A549 (cell line): ENCODE measurements at regions not wholly inside any gene's neighbourhood (a gene's known extent, or its start where the extent isn't known, plus 50 kb on each side); places are given as distances from the start of the nearest gene placed in this dataset.

ENCODE experiments used
- ATAC-seq, 2 experiments: fragments of 200-7000 bp in 1 of 2; fragments of >200 bp in 1 of 2; cut with Nextera tagmentation in 1 of 2; cut with Tn5 transposase in 1 of 2; 3 replicates each; pipeline versions ENCODE4 v1.8.0 to v1.9.1; 2018 to 2020; ENCODE audit warnings: mild to moderate bottlenecking in 1 of 2, moderate library complexity in 1 of 2
- CTCF ChIA-PET: fragments of 300-600 bp; sonication (Branson Sonifier 250); formaldehyde crosslinking; extraction: SDS; loops from one replicate; lab custom pipeline; 2021; ENCODE audit warnings: antibody characterized with exemption, inconsistent platforms; lab: Yijun Ruan, JAX
- POLR2A ChIA-PET: fragments of 350-600 bp; formaldehyde crosslinking; extraction: SDS; loops from one replicate; lab custom pipeline; 2021; ENCODE audit warnings: antibody characterized with exemption, inconsistent platforms; lab: Yijun Ruan, JAX
- DNase-seq, 2 experiments: peaks; one replicate each; pipeline versions ENCODE4 v3.0.0 to v3.0.0-alpha.2; 2011 to 2016; ENCODE audit warnings: low read depth in 1 of 2, low spot score in 1 of 2
- FAIRE-seq: peaks from 2 replicates; lab custom pipeline; 2011; peaks lifted over from hg19 to GRCh38; lab: Jason Lieb, UNC
- H3K27ac ChIP-seq, 2 experiments: fragments of >200 bp; sonication (Bioruptor Twin); formaldehyde crosslinking; 3 replicates each; pipeline ENCODE4 v1.5.1; 2016 to 2017
- H3K4me1 ChIP-seq: fragments of >200 bp; sonication (Bioruptor Twin); formaldehyde crosslinking; 3 replicates; pipeline ENCODE4 v1.6.1; 2016
- H3K4me2 ChIP-seq: fragments of >200 bp; sonication (Bioruptor Twin); formaldehyde crosslinking; 3 replicates; pipeline ENCODE4 v1.6.1; 2016
- H3K4me3 ChIP-seq: fragments of >200 bp; sonication (Bioruptor Twin); formaldehyde crosslinking; 3 replicates; pipeline ENCODE4 v1.5.1; 2016
- H3K9me3 ChIP-seq: fragments of >200 bp; sonication (Bioruptor Twin); formaldehyde crosslinking; 3 replicates; pipeline ENCODE4 v1.6.1; 2016
- BHLHE40 ChIP-seq: IDR thresholded peaks from 2 replicates; pipeline ENCODE4 v1.6.1; 2012; ENCODE audit warnings: low read depth, low read length, inconsistent platforms
- CHD4 ChIP-seq: fragments of 200-600 bp; sonication (generic); IDR thresholded peaks from 2 replicates; pipeline ENCODE4 v1.6.1; 2016; ENCODE audit warnings: antibody characterized with exemption, mild to moderate bottlenecking, borderline replicate concordance
- EHMT2 ChIP-seq: fragments of 200-600 bp; sonication (generic); IDR thresholded peaks from 2 replicates; pipeline ENCODE4 v1.6.1; 2016; ENCODE audit warnings: antibody characterized with exemption, low read depth, mild to moderate bottlenecking, moderate library complexity
- EP300 ChIP-seq, 2 experiments: fragments of >200 bp; sonication (Bioruptor Twin); formaldehyde crosslinking; IDR thresholded peaks; 2 replicates in 1 of 2; 3 replicates in 1 of 2; pipeline ENCODE4 v1.6.1; 2016 to 2017
- ESRRA ChIP-seq: fragments of 150-350 bp; IDR thresholded peaks from 2 replicates; pipeline ENCODE4 v1.6.1; 2014; ENCODE audit warnings: mild to moderate bottlenecking, low read length, borderline replicate concordance
- FOSB ChIP-seq: fragments of 250-450 bp; sonication (Bioruptor Pico); IDR thresholded peaks from 2 replicates; pipeline ENCODE4 v1.5.0; 2020; ENCODE audit warnings: mild to moderate bottlenecking, moderate library complexity
- FOSL2 ChIP-seq, 2 experiments: fragments of 450-650 bp in 1 of 2; fragments of >200 bp in 1 of 2; sonication (Bioruptor Twin) in 1 of 2; formaldehyde crosslinking; IDR thresholded peaks; 2 replicates each; pipeline versions ENCODE4 v1.5.0 to v1.6.1; 2016 to 2020; ENCODE audit warnings: mild to moderate bottlenecking in 1 of 2, moderate library complexity in 1 of 2
- GATA3 ChIP-seq: IDR thresholded peaks from 2 replicates; pipeline ENCODE4 v1.6.1; 2012; ENCODE audit warnings: borderline replicate concordance
- HDAC2 ChIP-seq: fragments of 200-600 bp; sonication (generic); IDR thresholded peaks from 2 replicates; pipeline ENCODE4 v1.6.1; 2016
- HES2 ChIP-seq: fragments of >200 bp; sonication (Bioruptor Twin); formaldehyde crosslinking; IDR thresholded peaks from 2 replicates; pipeline ENCODE4 v1.6.1; 2016
- HOXB13 ChIP-seq: fragments of 250-450 bp; sonication (Bioruptor Pico); IDR thresholded peaks from 2 replicates; pipeline ENCODE4 v1.5.0; 2020; ENCODE audit warnings: low read depth, mild to moderate bottlenecking, moderate library complexity
- JUNB ChIP-seq: fragments of >200 bp; sonication (Bioruptor Twin); formaldehyde crosslinking; IDR thresholded peaks from 2 replicates; pipeline ENCODE4 v1.6.1; 2016
- NFE2L2 ChIP-seq: fragments of 150-350 bp; conservative IDR thresholded peaks from 2 replicates; pipeline ENCODE4 v1.6.1; 2014; ENCODE audit warnings: low read length
- NPAS2 ChIP-seq: fragments of 250-450 bp; sonication (Bioruptor Pico); IDR thresholded peaks from 2 replicates; pipeline ENCODE4 v1.8.0; 2022; ENCODE audit warnings: mild to moderate bottlenecking, moderate library complexity, borderline replicate concordance
- RAD21 ChIP-seq, 2 experiments: fragments of >200 bp in 1 of 2; sonication (Bioruptor Twin) in 1 of 2; formaldehyde crosslinking in 1 of 2; IDR thresholded peaks in 1 of 2; conservative IDR thresholded peaks in 1 of 2; 2 replicates in 1 of 2; 3 replicates in 1 of 2; pipeline ENCODE4 v1.6.1; 2012 to 2018; ENCODE audit warnings: inconsistent platforms in 1 of 2
- RFX5 ChIP-seq: fragments of 450-650 bp; IDR thresholded peaks from 2 replicates; pipeline ENCODE4 v1.7.1; 2014; ENCODE audit warnings: antibody characterized with exemption, mild to moderate bottlenecking, moderate library complexity
- SREBF2 ChIP-seq: fragments of 450-650 bp; IDR thresholded peaks from 2 replicates; pipeline ENCODE4 v1.6.1; 2014; ENCODE audit warnings: mild to moderate bottlenecking, moderate library complexity
- TFCP2L1 ChIP-seq: fragments of 250-450 bp; sonication (Bioruptor Pico); IDR thresholded peaks from 2 replicates; pipeline ENCODE4 v1.5.0; 2021; ENCODE audit warnings: mild to moderate bottlenecking
- ZC3H11A ChIP-seq: fragments of 450-650 bp; IDR thresholded peaks from 2 replicates; pipeline ENCODE4 v1.6.1; 2014; ENCODE audit warnings: antibody characterized with exemption, mild to moderate bottlenecking
- ZSCAN20 ChIP-seq: fragments of 250-450 bp; sonication (Bioruptor Pico); IDR thresholded peaks from 2 replicates; pipeline ENCODE4 v1.8.0; 2022; ENCODE audit warnings: mild to moderate bottlenecking, moderate library complexity
- WGBS: methylation state at CpG from one replicate; pipeline ENCODE4 v1.1.6; 2017; ENCODE audit errors: missing lambda C conversion rate; 5-methylcytosine and 5-hydroxymethylcytosine counted together
- TF ChIP-seq, protein P1 (sequence below): fragments of 250-450 bp; sonication (Bioruptor Pico); IDR thresholded peaks from 2 replicates; pipeline ENCODE4 v1.5.0; 2020; ENCODE audit warnings: low read depth, mild to moderate bottlenecking, moderate library complexity
- TF ChIP-seq, protein P2 (sequence below): fragments of >200 bp; sonication (Bioruptor Twin); formaldehyde crosslinking; IDR thresholded peaks from 3 replicates; pipeline ENCODE4 v1.5.1; 2016
- TF ChIP-seq, protein P3 (sequence below): fragments of 150-350 bp; IDR thresholded peaks from 2 replicates; pipeline ENCODE4 v1.6.1; 2014; ENCODE audit warnings: low read depth, mild to moderate bottlenecking, low read length

- POLR2A ChIA-PET, result no interaction called here
- CTCF ChIA-PET, result interaction anchor here (1.3 kb wide), 1 partner anchor 9 kb away, joined by 3 read pairs; no protein-coding TSS in a partner anchor
- ATAC-seq, result no peak
- H3K9me3 ChIP-seq, result no peaks in the 10 kb centered on the region
- H3K4me3 ChIP-seq, result no peak overlapping the region
- no peak overlapping the region for H3K27ac ChIP-seq
- WGBS, result 81% methylated on average over 6 of the region's 6 CpGs
- DNase-seq, result no peak
- no peak overlapping the region for H3K4me2 ChIP-seq
- TF ChIP-seq EP300 (IDR thresholded peaks at IDR 0.05) (no peak), SREBF2 (no peak), GATA3 (no peak), CHD4 (no peak), ZC3H11A (no peak), HDAC2 (no peak), HOXB13 (CRISPR knock-in tag) (no peak), JUNB (no peak), BHLHE40 (no peak), ESRRA (no peak), TFCP2L1 (CRISPR knock-in tag) (no peak), RAD21 (conservative IDR thresholded peaks at IDR 0.05 in 1 of 2, IDR thresholded peaks at IDR 0.05 in 1 of 2) (no peak), RFX5 (no peak), NFE2L2 (no peak), FOSB (CRISPR knock-in tag) (no peak), EHMT2 (no peak), ZSCAN20 (CRISPR knock-in tag) (no peak)
- TF ChIP-seq, protein P1, sequence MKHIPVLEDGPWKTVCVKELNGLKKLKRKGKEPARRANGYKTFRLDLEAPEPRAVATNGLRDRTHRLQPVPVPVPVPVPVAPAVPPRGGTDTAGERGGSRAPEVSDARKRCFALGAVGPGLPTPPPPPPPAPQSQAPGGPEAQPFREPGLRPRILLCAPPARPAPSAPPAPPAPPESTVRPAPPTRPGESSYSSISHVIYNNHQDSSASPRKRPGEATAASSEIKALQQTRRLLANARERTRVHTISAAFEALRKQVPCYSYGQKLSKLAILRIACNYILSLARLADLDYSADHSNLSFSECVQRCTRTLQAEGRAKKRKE, result no peak
- TF ChIP-seq, protein P2, sequence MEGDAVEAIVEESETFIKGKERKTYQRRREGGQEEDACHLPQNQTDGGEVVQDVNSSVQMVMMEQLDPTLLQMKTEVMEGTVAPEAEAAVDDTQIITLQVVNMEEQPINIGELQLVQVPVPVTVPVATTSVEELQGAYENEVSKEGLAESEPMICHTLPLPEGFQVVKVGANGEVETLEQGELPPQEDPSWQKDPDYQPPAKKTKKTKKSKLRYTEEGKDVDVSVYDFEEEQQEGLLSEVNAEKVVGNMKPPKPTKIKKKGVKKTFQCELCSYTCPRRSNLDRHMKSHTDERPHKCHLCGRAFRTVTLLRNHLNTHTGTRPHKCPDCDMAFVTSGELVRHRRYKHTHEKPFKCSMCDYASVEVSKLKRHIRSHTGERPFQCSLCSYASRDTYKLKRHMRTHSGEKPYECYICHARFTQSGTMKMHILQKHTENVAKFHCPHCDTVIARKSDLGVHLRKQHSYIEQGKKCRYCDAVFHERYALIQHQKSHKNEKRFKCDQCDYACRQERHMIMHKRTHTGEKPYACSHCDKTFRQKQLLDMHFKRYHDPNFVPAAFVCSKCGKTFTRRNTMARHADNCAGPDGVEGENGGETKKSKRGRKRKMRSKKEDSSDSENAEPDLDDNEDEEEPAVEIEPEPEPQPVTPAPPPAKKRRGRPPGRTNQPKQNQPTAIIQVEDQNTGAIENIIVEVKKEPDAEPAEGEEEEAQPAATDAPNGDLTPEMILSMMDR, result no peak
- TF ChIP-seq, protein P3, sequence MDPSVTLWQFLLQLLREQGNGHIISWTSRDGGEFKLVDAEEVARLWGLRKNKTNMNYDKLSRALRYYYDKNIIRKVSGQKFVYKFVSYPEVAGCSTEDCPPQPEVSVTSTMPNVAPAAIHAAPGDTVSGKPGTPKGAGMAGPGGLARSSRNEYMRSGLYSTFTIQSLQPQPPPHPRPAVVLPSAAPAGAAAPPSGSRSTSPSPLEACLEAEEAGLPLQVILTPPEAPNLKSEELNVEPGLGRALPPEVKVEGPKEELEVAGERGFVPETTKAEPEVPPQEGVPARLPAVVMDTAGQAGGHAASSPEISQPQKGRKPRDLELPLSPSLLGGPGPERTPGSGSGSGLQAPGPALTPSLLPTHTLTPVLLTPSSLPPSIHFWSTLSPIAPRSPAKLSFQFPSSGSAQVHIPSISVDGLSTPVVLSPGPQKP, result no peak
- FAIRE-seq, result no peak
- H3K4me1 ChIP-seq, result no peaks in the 10 kb centered on the region
Measured at GRCh38 chr6:127000631-127001030, 117.8 kb upstream of the RSPO3 start.

- no peaks in the 10 kb centered on the region for H3K9me3 ChIP-seq
- FAIRE-seq (no peak), ATAC-seq (peak; percentile 60 to 70; a peak in 3 of 6 replicates), DNase-seq (peak; percentile 18 to 35)
- H3K4me3 ChIP-seq, result no peak overlapping the region
- peaks cover 19% of the 10 kb centered on the region for H3K4me1 ChIP-seq
- ChIA-PET CTCF (no interaction called here), POLR2A (no interaction called here)
- peak overlapping the region; percentile 60 to 61; a peak in 5 of 6 replicates for H3K27ac ChIP-seq
- 8% methylated on average over 3 of the region's 3 CpGs for WGBS
- TF ChIP-seq HOXB13 (CRISPR knock-in tag), result no peak
- no peak for TF ChIP-seq NPAS2 (CRISPR knock-in tag)
- TF ChIP-seq HES2, result no peak
- TF ChIP-seq FOSL2 (IDR thresholded peaks at IDR 0.05), result no peak
- peak; percentile 36; the same call in 1 of the 2 replicates for TF ChIP-seq FOSL2 (CRISPR knock-in tag; IDR thresholded peaks at IDR 0.05)
- peak overlapping the region; percentile 66 for H3K4me2 ChIP-seq
Measured at GRCh38 chr6:127013865-127014264, 104.6 kb upstream of the RSPO3 start.
